Erythroblast (primary cell): ENCODE measurements at regions not wholly inside any gene's neighbourhood (a gene's known extent, or its start where the extent isn't known, plus 50 kb on each side); places are given as distances from the start of the nearest gene placed in this dataset.

Experiments
- GATA1 ChIP-seq: IDR thresholded peaks from 2 replicates; pipeline ENCODE4 v1.6.1; 2011; ENCODE audit warnings: low read depth, mild to moderate bottlenecking, control low read depth, low read length, moderate library complexity
- POLR2A ChIP-seq: IDR thresholded peaks from 2 replicates; pipeline ENCODE4 v1.6.1; 2011; ENCODE audit warnings: mild to moderate bottlenecking, low read length

- TF ChIP-seq POLR2A: no peak
- no peak for TF ChIP-seq GATA1
These were observed 309.8 kb upstream of the GRM7 start for GRCh38 chr3:6551165-6551564.
